ENCODE measurements at regions not wholly inside any gene's neighbourhood (a gene's known extent, or its start where the extent isn't known, plus 50 kb on each side); places are given as distances from the start of the nearest gene placed in this dataset.

DNA sequence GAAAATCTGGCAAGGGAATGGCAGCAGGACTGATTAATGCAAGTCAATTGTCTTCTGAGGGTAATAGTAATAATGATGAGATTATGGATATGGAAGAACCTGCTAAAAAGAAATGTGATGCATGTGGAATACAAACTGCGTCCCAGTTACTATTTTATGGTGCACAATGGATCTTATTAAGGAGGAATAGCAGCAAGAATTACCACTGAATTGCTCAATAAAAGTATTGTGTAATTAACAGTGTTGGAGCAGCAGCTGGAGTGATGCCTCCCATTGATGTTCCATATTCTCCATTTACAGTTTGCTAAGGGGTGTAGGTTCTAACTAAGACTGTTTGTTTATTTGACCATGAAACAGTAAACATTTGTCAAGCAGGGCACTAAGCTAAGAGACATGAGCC, 167.9 kb downstream of the HRH4 start:
- TF ChIP-seq EZH2 (IDR thresholded peaks at IDR 0.05; ENCODE audit: low read depth, low read length, severe bottlenecking) = no peak
- TF ChIP-seq, protein P1, sequence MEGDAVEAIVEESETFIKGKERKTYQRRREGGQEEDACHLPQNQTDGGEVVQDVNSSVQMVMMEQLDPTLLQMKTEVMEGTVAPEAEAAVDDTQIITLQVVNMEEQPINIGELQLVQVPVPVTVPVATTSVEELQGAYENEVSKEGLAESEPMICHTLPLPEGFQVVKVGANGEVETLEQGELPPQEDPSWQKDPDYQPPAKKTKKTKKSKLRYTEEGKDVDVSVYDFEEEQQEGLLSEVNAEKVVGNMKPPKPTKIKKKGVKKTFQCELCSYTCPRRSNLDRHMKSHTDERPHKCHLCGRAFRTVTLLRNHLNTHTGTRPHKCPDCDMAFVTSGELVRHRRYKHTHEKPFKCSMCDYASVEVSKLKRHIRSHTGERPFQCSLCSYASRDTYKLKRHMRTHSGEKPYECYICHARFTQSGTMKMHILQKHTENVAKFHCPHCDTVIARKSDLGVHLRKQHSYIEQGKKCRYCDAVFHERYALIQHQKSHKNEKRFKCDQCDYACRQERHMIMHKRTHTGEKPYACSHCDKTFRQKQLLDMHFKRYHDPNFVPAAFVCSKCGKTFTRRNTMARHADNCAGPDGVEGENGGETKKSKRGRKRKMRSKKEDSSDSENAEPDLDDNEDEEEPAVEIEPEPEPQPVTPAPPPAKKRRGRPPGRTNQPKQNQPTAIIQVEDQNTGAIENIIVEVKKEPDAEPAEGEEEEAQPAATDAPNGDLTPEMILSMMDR (IDR thresholded peaks at IDR 0.05; ENCODE audit: control extremely low read depth in 1 of 3, insufficient read depth in 1 of 3, low read depth in 1 of 3, low read length in 3 of 3) = no peak
- no peak for TF ChIP-seq POLR2A (IDR thresholded peaks at IDR 0.05; ENCODE audit: control extremely low read depth in 1 of 2, low read depth in 2 of 2, low read length in 2 of 2)
- no peak for TF ChIP-seq POLR2AphosphoS5 (IDR thresholded peaks at IDR 0.05; ENCODE audit: low read depth, low read length)
- TF ChIP-seq, protein P2, sequence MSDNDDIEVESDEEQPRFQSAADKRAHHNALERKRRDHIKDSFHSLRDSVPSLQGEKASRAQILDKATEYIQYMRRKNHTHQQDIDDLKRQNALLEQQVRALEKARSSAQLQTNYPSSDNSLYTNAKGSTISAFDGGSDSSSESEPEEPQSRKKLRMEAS (IDR thresholded peaks at IDR 0.05) = no peak
- TF ChIP-seq SUZ12 (IDR thresholded peaks at IDR 0.05; ENCODE audit: low read length) = no peak
- TF ChIP-seq TAF1 (IDR thresholded peaks at IDR 0.05; ENCODE audit: low read depth, low read length) = no peak
- TF ChIP-seq GTF2F1 (IDR thresholded peaks at IDR 0.05; ENCODE audit: borderline replicate concordance, low read depth, low read length) = no peak
- TF ChIP-seq CBX8 (IDR thresholded peaks at IDR 0.05; ENCODE audit: borderline replicate concordance, low read depth, low read length) = no peak
- no peak for TF ChIP-seq SAP30 (IDR thresholded peaks at IDR 0.05; ENCODE audit: insufficient read depth, insufficient replicate concordance, low read length)
- no peak for TF ChIP-seq RFX5 (IDR thresholded peaks at IDR 0.05; ENCODE audit: borderline replicate concordance, low read depth, low read length)
- no peak for TF ChIP-seq YY1 (IDR thresholded peaks at IDR 0.05; ENCODE audit: low read depth, low read length)
- no peak for TF ChIP-seq CEBPB (IDR thresholded peaks at IDR 0.05; ENCODE audit: low read depth, low read length)
- TF ChIP-seq CBX5 (IDR thresholded peaks at IDR 0.05; ENCODE audit: low read depth, low read length) = no peak
